ENCODE measurements at regions not wholly inside any gene's neighbourhood (a gene's known extent, or its start where the extent isn't known, plus 50 kb on each side); places are given as distances from the start of the nearest gene placed in this dataset.

- no peaks in the 10 kb centered on the region for H3K36me3 ChIP-seq
- H4K20me1 ChIP-seq: no peaks in the 10 kb centered on the region
- H3K4me2 ChIP-seq: no peak overlapping the region
- no peak overlapping the region for H3K4me3 ChIP-seq
- no peaks in the 10 kb centered on the region for H3K27me3 ChIP-seq
- H3K9ac ChIP-seq: no peak overlapping the region
- H3K4me1 ChIP-seq: no peaks in the 10 kb centered on the region
- no peaks in the 10 kb centered on the region for H3K9me3 ChIP-seq
- no peak overlapping the region for H3K27ac ChIP-seq
- TF ChIP-seq Cebpa-rat (IDR thresholded peaks at IDR 0.05): no peak
Observed at GRCh38 chr17:53133876-53134275, 688.9 kb upstream of the KIF2B start.

- Histone ChIP-seq H3K4me3 (no peak overlapping the region), H3K9ac (no peak overlapping the region), H4K20me1 (no peaks in the 10 kb centered on the region), H3K27me3 (no peaks in the 10 kb centered on the region), H3K36me3 (no peaks in the 10 kb centered on the region), H3K27ac (no peak overlapping the region), H3K4me1 (no peaks in the 10 kb centered on the region), H3K4me2 (no peak overlapping the region), H3K9me3 (no peaks in the 10 kb centered on the region)
- no peak for TF ChIP-seq Cebpa-rat (IDR thresholded peaks at IDR 0.05)
Observed at GRCh38 chr17:53129863-53130262, 692.9 kb upstream of the KIF2B start.

GRCh38 chr17:53127331-53127730 is 695.4 kb upstream of the KIF2B start:
- Histone ChIP-seq H3K9me3 (no peaks in the 10 kb centered on the region), H3K4me2 (no peak overlapping the region), H3K27me3 (no peaks in the 10 kb centered on the region), H4K20me1 (no peaks in the 10 kb centered on the region), H3K4me1 (no peaks in the 10 kb centered on the region), H3K36me3 (no peaks in the 10 kb centered on the region), H3K4me3 (no peak overlapping the region), H3K27ac (no peak overlapping the region), H3K9ac (no peak overlapping the region)
- no peak for TF ChIP-seq Cebpa-rat (IDR thresholded peaks at IDR 0.05)

GRCh38 chr17:53122966-53123365 is 699.8 kb upstream of the KIF2B start:
- H3K4me3 ChIP-seq: no peak overlapping the region
- peaks cover 12% of the 10 kb centered on the region; the same call in 1 of the 2 replicates for H3K4me1 ChIP-seq
- H3K9ac ChIP-seq: no peak overlapping the region
- no peaks in the 10 kb centered on the region for H3K36me3 ChIP-seq
- H4K20me1 ChIP-seq: no peaks in the 10 kb centered on the region
- no peak overlapping the region for H3K27ac ChIP-seq
- peaks cover under 1% of the 10 kb centered on the region; the same call in 1 of the 2 replicates for H3K9me3 ChIP-seq
- TF ChIP-seq Cebpa-rat (IDR thresholded peaks at IDR 0.05): no peak
- no peaks in the 10 kb centered on the region for H3K27me3 ChIP-seq
- no peak overlapping the region for H3K4me2 ChIP-seq

- Histone ChIP-seq H3K9me3 (peaks cover 19% of the 10 kb centered on the region), H3K27me3 (no peaks in the 10 kb centered on the region), H3K4me1 (peaks cover 12% of the 10 kb centered on the region; the same call in 1 of the 2 replicates), H3K4me3 (no peak overlapping the region), H4K20me1 (no peaks in the 10 kb centered on the region), H3K36me3 (no peaks in the 10 kb centered on the region), H3K27ac (no peak overlapping the region), H3K9ac (no peak overlapping the region), H3K4me2 (no peak overlapping the region)
- no peak for TF ChIP-seq Cebpa-rat (IDR thresholded peaks at IDR 0.05)
Observed at GRCh38 chr17:53119773-53120172, 703.0 kb upstream of the KIF2B start.

GRCh38 chr17:53118948-53119347 is 703.8 kb upstream of the KIF2B start:
- Histone ChIP-seq H4K20me1 (no peaks in the 10 kb centered on the region), H3K9me3 (peaks cover 19% of the 10 kb centered on the region), H3K27me3 (no peaks in the 10 kb centered on the region), H3K27ac (no peak overlapping the region), H3K4me2 (peak overlapping the region; percentile 8), H3K4me3 (no peak overlapping the region), H3K36me3 (no peaks in the 10 kb centered on the region), H3K4me1 (peaks cover 12% of the 10 kb centered on the region; the same call in 1 of the 2 replicates), H3K9ac (no peak overlapping the region)
- TF ChIP-seq Cebpa-rat (IDR thresholded peaks at IDR 0.05): no peak

- Histone ChIP-seq H3K4me1 (no peaks in the 10 kb centered on the region; the same call in 1 of the 2 replicates), H3K4me3 (no peak overlapping the region), H3K27me3 (no peaks in the 10 kb centered on the region), H4K20me1 (no peaks in the 10 kb centered on the region), H3K9ac (no peak overlapping the region), H3K9me3 (no peaks in the 10 kb centered on the region), H3K27ac (no peak overlapping the region), H3K36me3 (no peaks in the 10 kb centered on the region), H3K4me2 (no peak overlapping the region)
- TF ChIP-seq Cebpa-rat (IDR thresholded peaks at IDR 0.05): no peak
Observed at GRCh38 chr17:53106886-53107285, 715.8 kb upstream of the KIF2B start.

- no peaks in the 10 kb centered on the region for H4K20me1 ChIP-seq
- peaks cover 4% of the 10 kb centered on the region; the same call in 1 of the 2 replicates for H3K4me1 ChIP-seq
- no peaks in the 10 kb centered on the region for H3K36me3 ChIP-seq
- TF ChIP-seq Cebpa-rat (IDR thresholded peaks at IDR 0.05): no peak
- no peaks in the 10 kb centered on the region for H3K27me3 ChIP-seq
- no peak overlapping the region for H3K27ac ChIP-seq
- H3K4me3 ChIP-seq: no peak overlapping the region
- no peaks in the 10 kb centered on the region for H3K9me3 ChIP-seq
- H3K4me2 ChIP-seq: no peak overlapping the region
- H3K9ac ChIP-seq: no peak overlapping the region
Observed at GRCh38 chr17:53101706-53102105, 721.0 kb upstream of the KIF2B start.

GRCh38 chr17:53100126-53100525 is 722.6 kb upstream of the KIF2B start:
- Histone ChIP-seq H3K9me3 (no peaks in the 10 kb centered on the region), H3K36me3 (no peaks in the 10 kb centered on the region), H3K4me2 (0 out of 2 replicates have a peak overlapping the region, but pooled peaks have one; percentile 26), H4K20me1 (no peaks in the 10 kb centered on the region), H3K27me3 (no peaks in the 10 kb centered on the region), H3K4me1 (peaks cover 4% of the 10 kb centered on the region; the same call in 1 of the 2 replicates), H3K4me3 (no peak overlapping the region), H3K27ac (no peak overlapping the region), H3K9ac (no peak overlapping the region)
- TF ChIP-seq Cebpa-rat (IDR thresholded peaks at IDR 0.05): no peak

- Histone ChIP-seq H3K9ac (no peak overlapping the region), H3K36me3 (no peaks in the 10 kb centered on the region), H3K4me3 (no peak overlapping the region), H4K20me1 (no peaks in the 10 kb centered on the region), H3K4me1 (peaks cover 11% of the 10 kb centered on the region), H3K4me2 (no peak overlapping the region), H3K9me3 (no peaks in the 10 kb centered on the region), H3K27ac (no peak overlapping the region), H3K27me3 (no peaks in the 10 kb centered on the region)
- no peak for TF ChIP-seq Cebpa-rat (IDR thresholded peaks at IDR 0.05)
Observed at GRCh38 chr17:53093391-53093790, 729.3 kb upstream of the KIF2B start.

- no peaks in the 10 kb centered on the region for H3K9me3 ChIP-seq
- H3K27me3 ChIP-seq: no peaks in the 10 kb centered on the region
- peaks cover 11% of the 10 kb centered on the region for H3K4me1 ChIP-seq
- H3K4me2 ChIP-seq: peak overlapping the region; percentile 18; the same call in 1 of the 2 replicates
- no peaks in the 10 kb centered on the region for H4K20me1 ChIP-seq
- no peaks in the 10 kb centered on the region for H3K36me3 ChIP-seq
- H3K27ac ChIP-seq: no peak overlapping the region
- H3K4me3 ChIP-seq: no peak overlapping the region
- H3K9ac ChIP-seq: no peak overlapping the region
- no peak for TF ChIP-seq Cebpa-rat (IDR thresholded peaks at IDR 0.05)
Observed at GRCh38 chr17:53092072-53092471, 730.7 kb upstream of the KIF2B start.

Data from BLaER1 (cell line).